ENCODE measurements at regions not wholly inside any gene's neighbourhood (a gene's known extent, or its start where the extent isn't known, plus 50 kb on each side); places are given as distances from the start of the nearest gene placed in this dataset.

- CTCF ChIA-PET, result interaction anchor here (1.6 kb wide), 1 partner anchor 187 kb away, joined by 5 read pairs; no protein-coding TSS in a partner anchor
- no peak for DNase-seq (ENCODE audit: low spot score)
- no peak for TF ChIP-seq CBFB (CRISPR knock-in tag; IDR thresholded peaks at IDR 0.05; ENCODE audit: low read depth)
- no peak for TF ChIP-seq ZNF396 (CRISPR knock-in tag; IDR thresholded peaks at IDR 0.05; ENCODE audit: borderline replicate concordance)
- ATAC-seq, result no peak
- Mint-ChIP-seq H3K27me3 (ENCODE audit: low read depth) (no peaks in the 10 kb centered on the region; the same call in 1 of the 2 replicates), H3K36me3 (no peaks in the 10 kb centered on the region), H3K9me3 (peaks cover 3% of the 10 kb centered on the region; the same call in 1 of the 2 replicates), H3K4me1 (peaks cover 16% of the 10 kb centered on the region), H3K27ac (no peak overlapping the region), H3K4me3 (no peak overlapping the region)
- POLR2A ChIA-PET, result no interaction called here
These were observed 489.2 kb downstream of the DHX35 start for GRCh38 chr20:39451386-39451785.

- ChIA-PET CTCF (interaction anchor here (0.9 kb wide), 1 partner anchor 48 kb away, joined by 3 read pairs; no protein-coding TSS in a partner anchor), POLR2A (no interaction called here)
- Mint-ChIP-seq H3K27me3 (ENCODE audit: low read depth) (no peaks in the 10 kb centered on the region), H3K9me3 (peaks cover 3% of the 10 kb centered on the region; the same call in 1 of the 2 replicates), H3K4me3 (no peak overlapping the region), H3K36me3 (no peaks in the 10 kb centered on the region), H3K4me1 (no peaks in the 10 kb centered on the region), H3K27ac (no peak overlapping the region)
- no peak for TF ChIP-seq PRDM15 (CRISPR knock-in tag; IDR thresholded peaks at IDR 0.05)
- TF ChIP-seq SMAD4 (CRISPR knock-in tag; IDR thresholded peaks at IDR 0.05), result no peak
- TF ChIP-seq ZBTB43 (CRISPR knock-in tag; IDR thresholded peaks at IDR 0.05), result no peak
- TF ChIP-seq ATF2 (CRISPR knock-in tag; IDR thresholded peaks at IDR 0.05; ENCODE audit: borderline replicate concordance, low read depth), result no peak
- TF ChIP-seq JAZF1 (CRISPR knock-in tag; IDR thresholded peaks at IDR 0.05), result no peak
- no peak for TF ChIP-seq NFATC4 (CRISPR knock-in tag; IDR thresholded peaks at IDR 0.05)
- no peak for TF ChIP-seq ZNF138 (CRISPR knock-in tag; conservative IDR thresholded peaks at IDR 0.05)
- TF ChIP-seq NR1H2 (CRISPR knock-in tag; IDR thresholded peaks at IDR 0.05), result no peak
- no peak for TF ChIP-seq MYBL2 (CRISPR knock-in tag; IDR thresholded peaks at IDR 0.05)
- TF ChIP-seq GABPB1 (CRISPR knock-in tag; IDR thresholded peaks at IDR 0.05), result no peak
- no peak for TF ChIP-seq ZNF425 (CRISPR knock-in tag; conservative IDR thresholded peaks at IDR 0.05)
- TF ChIP-seq FOXJ3 (CRISPR knock-in tag; IDR thresholded peaks at IDR 0.05; ENCODE audit: borderline replicate concordance), result no peak
- TF ChIP-seq CREB1 (CRISPR knock-in tag; IDR thresholded peaks at IDR 0.05), result no peak
- DNase-seq (ENCODE audit: low spot score), result no peak
- ATAC-seq, result no peak
These were observed 484.3 kb downstream of the DHX35 start for GRCh38 chr20:39446397-39446796.

Measured in WTC11 (cell line).